Uterus (tissue), 3 donors: ENCODE measurements at regions not wholly inside any gene's neighbourhood (a gene's known extent, or its start where the extent isn't known, plus 50 kb on each side); places are given as distances from the start of the nearest gene placed in this dataset.

ENCODE experiments used
- DNase-seq, 2 donors: peaks; one replicate each; pipeline ENCODE4 v3.0.0-alpha.2; 2019 to 2020
- H3K27ac ChIP-seq, 2 donors: fragments of 200-600 bp; sonication (generic); 1 replicate in 1 of 2; 2 replicates in 1 of 2; pipeline ENCODE4 v1.5.1; 2016 to 2018
- H3K27me3 ChIP-seq, 2 donors: fragments of 200-600 bp; sonication (generic); one replicate each; pipeline ENCODE4 v1.5.1; 2018 to 2019; ENCODE audit warnings: control low read depth in 1 of 2
- H3K36me3 ChIP-seq, 2 donors: fragments of 200-600 bp; sonication (generic); one replicate each; pipeline ENCODE4 v1.5.1; 2019; ENCODE audit warnings: control low read depth in 1 of 2
- H3K4me1 ChIP-seq, 2 donors: fragments of 200-600 bp; sonication (generic); one replicate each; pipeline ENCODE4 v1.5.1; 2018 to 2019; ENCODE audit warnings: control low read depth in 1 of 2
- H3K4me3 ChIP-seq, 2 donors: fragments of 200-600 bp; sonication (generic); 1 replicate in 1 of 2; 2 replicates in 1 of 2; pipeline ENCODE4 v1.5.1; 2018 to 2019; ENCODE audit warnings: mild to moderate bottlenecking in 1 of 2
- H3K9me3 ChIP-seq, 2 donors: fragments of 200-600 bp; sonication (generic); one replicate each; pipeline ENCODE4 v1.5.1; 2019; ENCODE audit warnings: control low read depth in 1 of 2
- CTCF ChIP-seq, 4 experiments: fragments of 200-600 bp in 2 of 4; fragments of 450-650 bp in 2 of 4; sonication (generic) in 2 of 4; IDR thresholded peaks; one replicate each; pipeline ENCODE4 v1.5.1; 2016 to 2019; ENCODE audit warnings: antibody characterized with exemption in 4 of 4, mild to moderate bottlenecking in 2 of 4, moderate library complexity in 1 of 4
- POLR2A ChIP-seq, 2 donors: fragments of 450-650 bp; IDR thresholded peaks; one replicate each; pipeline ENCODE4 v1.6.1; 2016; ENCODE audit warnings: antibody characterized with exemption in 2 of 2, mild to moderate bottlenecking in 1 of 2, moderate library complexity in 1 of 2
- intact Hi-C: fragments of 100-400 bp; cut with DNase I; formaldehyde crosslinking; loops from one replicate; pipeline ENCODE4 v1.15.1; 2023; ENCODE audit warnings: low total_unique reads
- donor health status: DM: yes; HTN: yes; CAD: no.

GRCh38 chr3:8095724-8096123 lies 405.9 kb upstream of the LMCD1 start:
- DNase-seq: no peak
- no peaks in the 10 kb centered on the region for H3K9me3 ChIP-seq
- intact Hi-C loops: no loop called here
- H3K27ac ChIP-seq: no peak overlapping the region
- no peaks in the 10 kb centered on the region for H3K36me3 ChIP-seq
- no peak overlapping the region for H3K4me3 ChIP-seq
- H3K4me1 ChIP-seq: no peaks in the 10 kb centered on the region
- no peak for TF ChIP-seq CTCF (IDR thresholded peaks at IDR 0.05)
- no peak for TF ChIP-seq POLR2A (IDR thresholded peaks at IDR 0.05)
- H3K27me3 ChIP-seq: no peaks in the 10 kb centered on the region

- Histone ChIP-seq H3K36me3 (no peaks in the 10 kb centered on the region), H3K4me1 (no peaks in the 10 kb centered on the region), H3K27ac (no peak overlapping the region), H3K4me3 (no peak overlapping the region), H3K27me3 (no peaks in the 10 kb centered on the region), H3K9me3 (no peaks in the 10 kb centered on the region)
- intact Hi-C loops: no loop called here
- no peak for DNase-seq
- TF ChIP-seq CTCF (IDR thresholded peaks at IDR 0.05): no peak
Observed at GRCh38 chr3:8097690-8098089, 403.9 kb upstream of the LMCD1 start.

- Histone ChIP-seq H3K4me1 (no peaks in the 10 kb centered on the region), H3K27me3 (no peaks in the 10 kb centered on the region), H3K36me3 (no peaks in the 10 kb centered on the region), H3K27ac (no peak overlapping the region), H3K4me3 (no peak overlapping the region), H3K9me3 (no peaks in the 10 kb centered on the region)
- intact Hi-C loops: no loop called here
- TF ChIP-seq POLR2A (IDR thresholded peaks at IDR 0.05) (no peak), CTCF (IDR thresholded peaks at IDR 0.05) (no peak)
- DNase-seq: no peak
Observed at GRCh38 chr3:8103954-8104353, 397.7 kb upstream of the LMCD1 start.

GRCh38 chr3:8106921-8107320 lies 394.7 kb upstream of the LMCD1 start:
- no peaks in the 10 kb centered on the region for H3K9me3 ChIP-seq
- no peaks in the 10 kb centered on the region for H3K27me3 ChIP-seq
- no peak overlapping the region for H3K27ac ChIP-seq
- TF ChIP-seq CTCF (IDR thresholded peaks at IDR 0.05) (no peak), POLR2A (IDR thresholded peaks at IDR 0.05) (no peak)
- intact Hi-C loops: no loop called here
- no peak overlapping the region for H3K4me3 ChIP-seq
- no peaks in the 10 kb centered on the region for H3K4me1 ChIP-seq
- DNase-seq: no peak
- H3K36me3 ChIP-seq: no peaks in the 10 kb centered on the region

- Histone ChIP-seq H3K4me3 (no peak overlapping the region), H3K27ac (no peak overlapping the region), H3K9me3 (no peaks in the 10 kb centered on the region), H3K36me3 (no peaks in the 10 kb centered on the region), H3K4me1 (no peaks in the 10 kb centered on the region), H3K27me3 (no peaks in the 10 kb centered on the region)
- DNase-seq: peak in 1 of 2 donors; percentile 24
- TF ChIP-seq POLR2A (IDR thresholded peaks at IDR 0.05) (no peak), CTCF (IDR thresholded peaks at IDR 0.05) (peak; percentile 23 to 64 (median 56))
- intact Hi-C loops: no loop called here
Observed at GRCh38 chr3:8110966-8111798, 390.4 kb upstream of the LMCD1 start.
